Inflammatory macrophage treated with lipopolysaccharide for 4 hours (primary cell): ENCODE measurements at regions not wholly inside any gene's neighbourhood (a gene's known extent, or its start where the extent isn't known, plus 50 kb on each side); places are given as distances from the start of the nearest gene placed in this dataset.
"Not testable (repeated sequence)": the region's sequence is repeated elsewhere in the genome, so short reads cannot be mapped to it uniquely, and the experiment has no call there.

Experiments used
- DNase-seq: peaks from one replicate; pipeline ENCODE4 v3.0.0-alpha.2; 2020

- DNase-seq = no peak
Measured at GRCh38 chr10:120112809-120113208, 220.3 kb downstream of the SEC23IP start.

GRCh38 chr10:120115959-120116358 lies 223.4 kb downstream of the SEC23IP start:
- no peak for DNase-seq

GRCh38 chr10:120121768-120122167 lies 229.2 kb downstream of the SEC23IP start:
- no peak for DNase-seq

- no peak for DNase-seq
Measured at GRCh38 chr10:120131183-120131582, 238.7 kb downstream of the SEC23IP start.

GRCh38 chr10:120132811-120133210 lies 240.3 kb downstream of the SEC23IP start:
- DNase-seq = no peak

- no peak for DNase-seq
Measured at GRCh38 chr10:120138689-120139088, 246.2 kb downstream of the SEC23IP start.

GRCh38 chr10:120145107-120145506 lies 252.6 kb downstream of the SEC23IP start:
- DNase-seq = no peak

GRCh38 chr10:120156614-120157274 lies 264.2 kb downstream of the SEC23IP start:
- no peak for DNase-seq

- no peak for DNase-seq
Measured at GRCh38 chr10:120161111-120161510, 268.6 kb downstream of the SEC23IP start.

GRCh38 chr10:120162471-120162870 lies 269.9 kb downstream of the SEC23IP start:
- DNase-seq = no peak

GRCh38 chr10:120172356-120172755 lies 279.8 kb downstream of the SEC23IP start:
- no peak for DNase-seq

- DNase-seq = no peak
Measured at GRCh38 chr10:120174491-120174890, 282.0 kb downstream of the SEC23IP start.

GRCh38 chr10:120177330-120177729 lies 279.7 kb upstream of the PLPP4 start:
- DNase-seq = no peak

GRCh38 chr10:120180160-120180559 lies 276.9 kb upstream of the PLPP4 start:
- no peak for DNase-seq

GRCh38 chr10:120181154-120181553 lies 275.9 kb upstream of the PLPP4 start:
- no peak for DNase-seq

GRCh38 chr10:120182431-120182830 lies 274.6 kb upstream of the PLPP4 start:
- DNase-seq = no peak

- DNase-seq = no peak
Measured at GRCh38 chr10:120183546-120183945, 273.5 kb upstream of the PLPP4 start.

GRCh38 chr10:120184547-120185337 lies 272.3 kb upstream of the PLPP4 start:
- DNase-seq = no peak

GRCh38 chr10:120186506-120186905 lies 270.5 kb upstream of the PLPP4 start:
- no peak for DNase-seq

GRCh38 chr10:120187168-120187567 lies 269.9 kb upstream of the PLPP4 start:
- not testable (repeated sequence) for DNase-seq

GRCh38 chr10:120188950-120189349 lies 268.1 kb upstream of the PLPP4 start:
- no peak for DNase-seq

GRCh38 chr10:120195984-120196712 lies 260.9 kb upstream of the PLPP4 start:
- no peak for DNase-seq

GRCh38 chr10:120204877-120205276 lies 252.2 kb upstream of the PLPP4 start:
- no peak for DNase-seq
